K562 (cell line): ENCODE measurements at regions not wholly inside any gene's neighbourhood (a gene's known extent, or its start where the extent isn't known, plus 50 kb on each side); places are given as distances from the start of the nearest gene placed in this dataset.

ENCODE experiments used
- ATAC-seq: fragments of 200-7000 bp; cut with Tn5 transposase; 3 replicates; pipeline ENCODE4 v1.9.1; 2020; ENCODE audit warnings: moderate library complexity
- BruUV-seq: library from RNA; stranded (reverse); fragments of 400-500 nt; replicated peaks from 2 replicates; lab custom pipeline; 2021; lab: Mats Ljungman, UMichigan
- CTCF ChIA-PET: fragments of 300-600 bp; formaldehyde crosslinking; extraction: SDS; loops from one replicate; lab custom pipeline; 2021; ENCODE audit warnings: low intra/inter-chr PET ratio; lab: Yijun Ruan, JAX
- POLR2A ChIA-PET: fragments of 300-600, 350-650 bp; sonication (Branson Sonifier 250); formaldehyde crosslinking; extraction: SDS; loops from one replicate; lab custom pipeline; 2021; ENCODE audit warnings: antibody characterized with exemption, inconsistent platforms; lab: Yijun Ruan, JAX
- DNase-seq, 4 experiments: peaks; one replicate each; pipeline versions ENCODE4 v3.0.0 to v3.0.0-alpha.2; 2011 to 2018; ENCODE audit warnings: low spot score in 3 of 4, mixed read lengths in 3 of 4; ENCODE audit errors: extremely low read depth in 1 of 4
- FAIRE-seq: peaks from 2 replicates; lab custom pipeline; 2011; peaks lifted over from hg19 to GRCh38; lab: Jason Lieb, UNC
- H2AFZ ChIP-seq: 2 replicates; pipeline ENCODE4 v1.6.0; 2011; ENCODE audit warnings: low read depth, low read length, control low read depth, inconsistent platforms
- H3K27ac ChIP-seq: fragments of 200-600 bp; 3 replicates; pipeline ENCODE4 v1.8.0; 2011; ENCODE audit warnings: low read depth, mild to moderate bottlenecking, control low read depth, inconsistent platforms, low read length, moderate library complexity, mixed read lengths; ENCODE audit errors: extremely low read depth
- H3K27me3 ChIP-seq, 2 experiments: fragments of 300-600 bp in 1 of 2; 2 replicates in 1 of 2; 3 replicates in 1 of 2; pipeline versions ENCODE4 v1.6.0 to v1.8.0; 2011; ENCODE audit warnings: inconsistent platforms in 2 of 2, low read length in 2 of 2, mild to moderate bottlenecking in 1 of 2, mixed read lengths in 1 of 2, moderate library complexity in 1 of 2; ENCODE audit not compliant: control insufficient read depth in 2 of 2, insufficient read depth in 2 of 2
- H3K36me3 ChIP-seq: fragments of 300-600 bp; 3 replicates; pipeline ENCODE4 v1.8.0; 2011; ENCODE audit warnings: mild to moderate bottlenecking, low read length, inconsistent platforms; ENCODE audit not compliant: control insufficient read depth, insufficient read depth
- H3K4me1 ChIP-seq, 2 experiments: fragments of 200-600 bp in 1 of 2; replicated peaks in 1 of 2; 2 replicates in 1 of 2; 3 replicates in 1 of 2; pipeline versions ENCODE4 v1.5.1 to v1.8.0; 2011; ENCODE audit warnings: inconsistent platforms in 2 of 2, low read length in 2 of 2, mild to moderate bottlenecking in 1 of 2, mixed read lengths in 1 of 2, moderate library complexity in 1 of 2; ENCODE audit not compliant: control insufficient read depth in 2 of 2, insufficient read depth in 2 of 2
- H3K4me2 ChIP-seq: 2 replicates; pipeline ENCODE4 v1.6.1; 2011; ENCODE audit warnings: low read length, control low read depth, inconsistent platforms, mixed read lengths; ENCODE audit not compliant: insufficient read depth
- H3K4me3 ChIP-seq: fragments of 200-600 bp; sonication (generic), shearing (Covaris generic); 2 replicates; pipeline ENCODE4 v1.5.1; 2016; ENCODE audit warnings: control low read depth, inconsistent platforms
- H3K79me2 ChIP-seq: fragments of 200-600 bp; 3 replicates; pipeline ENCODE4 v1.8.0; 2011; ENCODE audit warnings: low read length, inconsistent platforms; ENCODE audit not compliant: control insufficient read depth, insufficient read depth
- H3K9ac ChIP-seq, 2 experiments: 2 replicates each; pipeline versions ENCODE4 v1.6.0 to v1.6.1; 2011; ENCODE audit warnings: low read depth in 2 of 2, low read length in 2 of 2, control low read depth in 1 of 2, inconsistent platforms in 1 of 2, mild to moderate bottlenecking in 1 of 2, mixed read lengths in 1 of 2; ENCODE audit not compliant: insufficient read depth in 1 of 2
- H3K9me1 ChIP-seq: one replicate; pipeline ENCODE4 v1.6.0; 2011; ENCODE audit warnings: inconsistent platforms, mild to moderate bottlenecking, low read length, moderate library complexity; ENCODE audit not compliant: control insufficient read depth, insufficient read depth
- H3K9me3 ChIP-seq: replicated peaks from 2 replicates; pipeline ENCODE4 v1.5.1; 2011; ENCODE audit warnings: low read depth, low read length, inconsistent platforms; ENCODE audit not compliant: control insufficient read depth, insufficient read depth
- H4K20me1 ChIP-seq: replicated peaks from 2 replicates; pipeline ENCODE4 v1.6.1; 2011; ENCODE audit warnings: low read length, inconsistent platforms, mixed read lengths; ENCODE audit not compliant: control insufficient read depth, insufficient read depth
- AFF1 ChIP-seq, 2 experiments: fragments of 450-650 bp; IDR thresholded peaks; 2 replicates each; pipeline ENCODE4 v1.6.1; 2018; ENCODE audit warnings: mild to moderate bottlenecking in 2 of 2, low read depth in 1 of 2; ENCODE audit not compliant: partially characterized antibody in 2 of 2
- ARHGAP35 ChIP-seq: fragments of 450-650 bp; IDR thresholded peaks from 2 replicates; pipeline ENCODE4 v1.6.1; 2018; ENCODE audit not compliant: partially characterized antibody
- BRCA1 ChIP-seq, 2 experiments: fragments of 450-650 bp in 1 of 2; sonication (generic) in 1 of 2; formaldehyde crosslinking in 1 of 2; IDR thresholded peaks; 2 replicates each; pipeline versions ENCODE4 v1.5.0 to v1.6.1; 2017 to 2020; ENCODE audit warnings: mild to moderate bottlenecking in 1 of 2, missing genetic modification reagents in 1 of 2
- CBX2 ChIP-seq: fragments of 200-600 bp; sonication (generic); IDR thresholded peaks from one replicate; pipeline ENCODE4 v1.6.1; 2012; ENCODE audit warnings: mild to moderate bottlenecking, low read length, inconsistent platforms; ENCODE audit not compliant: insufficient read depth, poor library complexity, severe bottlenecking
- CEBPZ ChIP-seq: fragments of 150-350 bp; IDR thresholded peaks from 2 replicates; pipeline ENCODE4 v1.6.1; 2014; ENCODE audit warnings: low read depth, mild to moderate bottlenecking, low read length, borderline replicate concordance
- CSDE1 ChIP-seq, 2 experiments: fragments of 450-650 bp; IDR thresholded peaks; 2 replicates each; pipeline ENCODE4 v1.6.1; 2016; ENCODE audit warnings: mild to moderate bottlenecking in 1 of 2
- DMBX1 ChIP-seq: fragments of 250-450 bp; sonication (Bioruptor Pico); IDR thresholded peaks from 2 replicates; pipeline ENCODE4 v1.8.0; 2022; ENCODE audit warnings: inconsistent platforms, mild to moderate bottlenecking, moderate library complexity, borderline replicate concordance
- E2F3 ChIP-seq: fragments of 250-450 bp; sonication (Bioruptor Pico); IDR thresholded peaks from 2 replicates; pipeline ENCODE4 v1.4.0; 2020; ENCODE audit warnings: mild to moderate bottlenecking
- EWSR1 ChIP-seq: fragments of 450-650 bp; IDR thresholded peaks from 2 replicates; pipeline ENCODE4 v1.6.1; 2018; ENCODE audit warnings: borderline replicate concordance, mild to moderate bottlenecking, low read depth, moderate library complexity; ENCODE audit not compliant: partially characterized antibody
- GABPB2 ChIP-seq: fragments of 250-450 bp; sonication (Bioruptor Pico); conservative IDR thresholded peaks from 2 replicates; pipeline ENCODE4 v1.5.1; 2021; ENCODE audit warnings: mild to moderate bottlenecking
- ILK ChIP-seq: fragments of 450-650 bp; IDR thresholded peaks from 2 replicates; pipeline ENCODE4 v1.6.1; 2016; ENCODE audit warnings: missing genetic modification characterization, low read depth, mild to moderate bottlenecking, missing compliant biosample characterization, moderate library complexity, borderline replicate concordance
- MXI1 ChIP-seq: IDR thresholded peaks from 2 replicates; pipeline ENCODE4 v1.6.1; 2011; ENCODE audit warnings: low read depth, mild to moderate bottlenecking, improper control_type of control experiment, low read length
- ZNF121 ChIP-seq: sonication (generic); formaldehyde crosslinking; conservative IDR thresholded peaks from 2 replicates; pipeline ENCODE4 v1.8.0; 2022; ENCODE audit warnings: missing genetic modification reagents
- ZNF224 ChIP-seq: sonication (generic); formaldehyde crosslinking; IDR thresholded peaks from 2 replicates; pipeline ENCODE4 v1.8.0; 2022; ENCODE audit warnings: mild to moderate bottlenecking, missing genetic modification reagents
- ZNF3 ChIP-seq: fragments of 250-450 bp; sonication (Bioruptor Pico); IDR thresholded peaks from 2 replicates; pipeline ENCODE4 v1.5.0; 2021; ENCODE audit warnings: mild to moderate bottlenecking, moderate library complexity
- ZNF766 ChIP-seq: fragments of 200-800 bp; sonication (Bioruptor generic); conservative IDR thresholded peaks from 2 replicates; pipeline ENCODE4 v1.6.1; 2016; ENCODE audit warnings: missing genetic modification characterization, missing compliant biosample characterization
- WGBS: fragments of 100-300 bp; shearing (Covaris generic); methylation state at CpG from one replicate; pipeline ENCODE4 v1.1.6; 2016; ENCODE audit warnings: low coverage, mixed read lengths; ENCODE audit not compliant: insufficient coverage; ENCODE audit errors: missing lambda C conversion rate; 5-methylcytosine and 5-hydroxymethylcytosine counted together
- in situ Hi-C: fragments of 300-500 bp; cut with MboI; formaldehyde crosslinking; loops from 4 replicates; pipeline ENCODE4 v1.15.0; 2018; ENCODE audit warnings: inconsistent platforms, mixed read lengths
- intact Hi-C: fragments of 100-400 bp; cut with micrococcal nuclease; formaldehyde crosslinking; loops from 2 replicates; pipeline ENCODE4 v1.14.2; 2022

- TF ChIP-seq GABPB2: no peak
- TF ChIP-seq AFF1 (IDR thresholded peaks at IDR 0.05; ENCODE audit: low read depth in 1 of 2, partially characterized antibody in 2 of 2): no peak
- no peak for TF ChIP-seq ZNF766 (CRISPR knock-in tag)
- TF ChIP-seq ZNF3 (CRISPR knock-in tag): no peak
- no peak for TF ChIP-seq ZNF224 (CRISPR knock-in tag)
- no peak for TF ChIP-seq ARHGAP35
- TF ChIP-seq CEBPZ: no peak
- no peak for TF ChIP-seq E2F3 (CRISPR knock-in tag)
- no peak for TF ChIP-seq CSDE1 (IDR thresholded peaks at IDR 0.05)
- TF ChIP-seq ILK (tag): no peak
- TF ChIP-seq ZNF121 (CRISPR knock-in tag): no peak
- TF ChIP-seq CBX2: no peak
- TF ChIP-seq EWSR1: no peak
- no peak for TF ChIP-seq BRCA1 (IDR thresholded peaks at IDR 0.05)
- no peak for TF ChIP-seq BRCA1 (CRISPR knock-in tag; IDR thresholded peaks at IDR 0.05)
- TF ChIP-seq DMBX1 (CRISPR knock-in tag): no peak
- TF ChIP-seq MXI1: no peak
- ChIA-PET CTCF (no interaction called here), POLR2A (interaction anchor here (0.9 kb wide), 1 partner anchor 27 kb away, joined by 3 read pairs; no protein-coding TSS in a partner anchor)
- Histone ChIP-seq H3K4me1 (no peaks in the 10 kb centered on the region), H2AFZ (no peak overlapping the region), H4K20me1 (no peaks in the 10 kb centered on the region), H3K27me3 (no peaks in the 10 kb centered on the region), H3K4me2 (no peak overlapping the region), H3K9me1 (no peaks in the 10 kb centered on the region), H3K27ac (no peak overlapping the region), H3K79me2 (no peaks in the 10 kb centered on the region), H3K9me3 (no peaks in the 10 kb centered on the region; the same call in 1 of the 2 replicates), H3K9ac (no peak overlapping the region), H3K4me3 (no peak overlapping the region), H3K36me3 (no peaks in the 10 kb centered on the region)
- ATAC-seq (no peak), DNase-seq (no peak), FAIRE-seq (no peak)
- WGBS: 0% methylated on average over 1 of the region's 1 CpG
- in situ Hi-C loops (no loop called here), intact Hi-C loops (no loop called here)
- no TSS peak for BruUV-seq
Observed at GRCh38 chr12:125614058-125614457, 548.8 kb downstream of the AACS start.
